Cardiac fibroblast (primary cell): ENCODE measurements at regions not wholly inside any gene's neighbourhood (a gene's known extent, or its start where the extent isn't known, plus 50 kb on each side); places are given as distances from the start of the nearest gene placed in this dataset.
A peak's percentile ranks its signal among the peaks of the same experiment; 100 is the strongest.

Experiments
- DNase-seq, 2 donors: peaks; one replicate each; pipeline versions ENCODE4 v3.0.0 to v3.0.0-alpha.2; 2010; ENCODE audit warnings: low read depth in 2 of 2
- H3K4me3 ChIP-seq, 2 donors: replicated peaks in 1 of 2; 1 replicate in 1 of 2; 2 replicates in 1 of 2; pipeline ENCODE4 v1.5.1; 2011; ENCODE audit warnings: low read depth in 2 of 2, low read length in 2 of 2, mild to moderate bottlenecking in 2 of 2, moderate library complexity in 1 of 2
- CTCF ChIP-seq: IDR thresholded peaks from one replicate; pipeline ENCODE4 v1.5.1; 2011; ENCODE audit warnings: low read depth, mild to moderate bottlenecking, low read length, inconsistent platforms

- peak; percentile 56 to 65 for DNase-seq
- no peak overlapping the region for H3K4me3 ChIP-seq
- TF ChIP-seq CTCF: no peak
These were observed 438.0 kb upstream of the MPDZ start for GRCh38 chr9:13717322-13718054.

- no peak for TF ChIP-seq CTCF
- peak in 1 of 2 donors; percentile 47 for DNase-seq
- H3K4me3 ChIP-seq: no peak overlapping the region
These were observed 437.3 kb upstream of the MPDZ start for GRCh38 chr9:13716601-13717321.

- no peak for DNase-seq
- no peak for TF ChIP-seq CTCF
- no peak overlapping the region for H3K4me3 ChIP-seq
These were observed 436.6 kb upstream of the MPDZ start for GRCh38 chr9:13716090-13716489.

- TF ChIP-seq CTCF: no peak
- no peak overlapping the region for H3K4me3 ChIP-seq
These were observed 435.9 kb upstream of the MPDZ start for GRCh38 chr9:13715430-13715829.

GRCh38 chr9:13707612-13708576 is 428.4 kb upstream of the MPDZ start:
- H3K4me3 ChIP-seq: peak overlapping the region in 1 of 2 donors; percentile 2
- peak; percentile 94 to 96 for DNase-seq
- TF ChIP-seq CTCF: no peak

More at GRCh38 chr9:13715430-13715829, 435.9 kb upstream of the MPDZ start:
- no peak for DNase-seq

- no peak overlapping the region for H3K4me3 ChIP-seq
- TF ChIP-seq CTCF: no peak
- DNase-seq: peak; percentile 94 to 98
These were observed 426.4 kb upstream of the MPDZ start for GRCh38 chr9:13705918-13706317.
